Caco-2 (cell line): ENCODE measurements at regions not wholly inside any gene's neighbourhood (a gene's known extent, or its start where the extent isn't known, plus 50 kb on each side); places are given as distances from the start of the nearest gene placed in this dataset.

Experiments
- BruUV-seq: library from RNA; stranded (reverse); fragments of 400-500 nt; replicated peaks from 2 replicates; lab custom pipeline; 2021; lab: Mats Ljungman, UMichigan
- CTCF ChIA-PET: fragments of 300-600 bp; sonication (Branson Sonifier 250); formaldehyde crosslinking; loops from one replicate; lab custom pipeline; 2022; ENCODE audit warnings: antibody characterized with exemption; lab: Charles Lee
- POLR2A ChIA-PET: fragments of 300-600 bp; sonication (Branson Sonifier 250); formaldehyde crosslinking; loops from one replicate; lab custom pipeline; 2022; ENCODE audit warnings: antibody characterized with exemption; lab: Charles Lee
- DNase-seq, 2 experiments: peaks; one replicate each; pipeline versions ENCODE4 v3.0.0 to v3.0.0-alpha.2; 2020 to 2022
- H3K27me3 ChIP-seq: replicated peaks from 2 replicates; pipeline ENCODE4 v1.6.0; 2011; ENCODE audit warnings: low read length; ENCODE audit not compliant: control insufficient read depth, insufficient read depth
- H3K36me3 ChIP-seq: 2 replicates; pipeline ENCODE4 v1.5.1; 2011; ENCODE audit warnings: low read length; ENCODE audit not compliant: control insufficient read depth, insufficient read depth
- H3K4me1 ChIP-seq: fragments of 250-450 bp; sonication (Bioruptor Pico); 2 replicates; pipeline ENCODE4 v1.5.1; 2020; ENCODE audit warnings: mild to moderate bottlenecking
- H3K4me3 ChIP-seq: 2 replicates; pipeline ENCODE4 v1.5.1; 2011; ENCODE audit warnings: low read depth, mild to moderate bottlenecking, control low read depth, low read length
- H3K9me3 ChIP-seq: fragments of 250-450 bp; sonication (Bioruptor Pico); 2 replicates; pipeline ENCODE4 v1.5.1; 2020; ENCODE audit warnings: mild to moderate bottlenecking, moderate library complexity
- H3K27ac Mint-ChIP-seq: one replicate; pipeline ENCODE4 v1.8.0; 2022; ENCODE audit warnings: mixed read lengths; ENCODE audit not compliant: unreplicated experiment
- H3K27me3 Mint-ChIP-seq: one replicate; pipeline ENCODE4 v1.8.0; 2022; ENCODE audit warnings: mixed read lengths; ENCODE audit not compliant: insufficient read depth, unreplicated experiment
- H3K36me3 Mint-ChIP-seq: one replicate; pipeline ENCODE4 v1.8.0; 2022; ENCODE audit warnings: mild to moderate bottlenecking, mixed read lengths; ENCODE audit not compliant: insufficient read depth, unreplicated experiment
- H3K4me1 Mint-ChIP-seq: one replicate; pipeline ENCODE4 v1.8.0; 2022; ENCODE audit warnings: low read depth, mixed read lengths; ENCODE audit not compliant: unreplicated experiment
- H3K4me3 Mint-ChIP-seq: one replicate; pipeline ENCODE4 v1.8.0; 2022; ENCODE audit warnings: mild to moderate bottlenecking, moderate library complexity, mixed read lengths; ENCODE audit not compliant: unreplicated experiment
- H3K9me3 Mint-ChIP-seq: one replicate; pipeline ENCODE4 v1.8.0; 2022; ENCODE audit warnings: mixed read lengths; ENCODE audit not compliant: unreplicated experiment
- CTCF ChIP-seq, 2 experiments: fragments of 200-600 bp in 1 of 2; IDR thresholded peaks; 1 replicate in 1 of 2; 2 replicates in 1 of 2; pipeline versions ENCODE4 v1.5.1 to v1.8.0; 2011 to 2022; ENCODE audit warnings: antibody characterized with exemption in 1 of 2, control low read depth in 1 of 2, inconsistent platforms in 1 of 2, low read depth in 1 of 2, low read length in 1 of 2, mild to moderate bottlenecking in 1 of 2, moderate library complexity in 1 of 2; ENCODE audit not compliant: insufficient read depth in 1 of 2, severe bottlenecking in 1 of 2, unreplicated experiment in 1 of 2
- intact Hi-C: fragments of 100-400 bp; cut with micrococcal nuclease; formaldehyde crosslinking; loops from one replicate; pipeline ENCODE4 v1.10.0; 2022; ENCODE audit not compliant: unreplicated experiment

GRCh38 chr3:164848923-164849322 is 229.4 kb downstream of the SI start:
- Histone ChIP-seq H3K4me3 (no peak overlapping the region), H3K9me3 (no peaks in the 10 kb centered on the region), H3K4me1 (no peaks in the 10 kb centered on the region), H3K36me3 (no peaks in the 10 kb centered on the region), H3K27me3 (no peaks in the 10 kb centered on the region)
- Mint-ChIP-seq H3K4me3 (no peak overlapping the region), H3K4me1 (no peaks in the 10 kb centered on the region), H3K36me3 (no peaks in the 10 kb centered on the region), H3K27ac (no peak overlapping the region), H3K27me3 (no peaks in the 10 kb centered on the region), H3K9me3 (no peaks in the 10 kb centered on the region)
- no TSS peak for BruUV-seq
- CTCF ChIA-PET, result no interaction called here
- POLR2A ChIA-PET, result no interaction called here
- no peak for DNase-seq
- intact Hi-C loops, result no loop called here
- no peak for TF ChIP-seq CTCF (IDR thresholded peaks at IDR 0.05; ENCODE audit: insufficient read depth in 1 of 2, low read depth in 1 of 2, low read length in 1 of 2, severe bottlenecking in 1 of 2, unreplicated experiment in 1 of 2)

- no TSS peak for BruUV-seq
- H3K4me1 Mint-ChIP-seq, result no peaks in the 10 kb centered on the region
- H3K36me3 Mint-ChIP-seq, result no peaks in the 10 kb centered on the region
- no peaks in the 10 kb centered on the region for H3K27me3 ChIP-seq
- H3K36me3 ChIP-seq, result no peaks in the 10 kb centered on the region
- no peak for TF ChIP-seq CTCF (IDR thresholded peaks at IDR 0.05; ENCODE audit: insufficient read depth in 1 of 2, low read depth in 1 of 2, low read length in 1 of 2, severe bottlenecking in 1 of 2, unreplicated experiment in 1 of 2)
- H3K4me3 ChIP-seq, result no peak overlapping the region
- H3K4me3 Mint-ChIP-seq, result no peak overlapping the region
- no peaks in the 10 kb centered on the region for H3K9me3 ChIP-seq
- ChIA-PET POLR2A (no interaction called here), CTCF (no interaction called here)
- no peaks in the 10 kb centered on the region for H3K27me3 Mint-ChIP-seq
- H3K27ac Mint-ChIP-seq, result no peak overlapping the region
- intact Hi-C loops, result no loop called here
- H3K9me3 Mint-ChIP-seq, result no peaks in the 10 kb centered on the region
- H3K4me1 ChIP-seq, result no peaks in the 10 kb centered on the region
- DNase-seq, result no peak
These were observed 232.6 kb downstream of the SI start for GRCh38 chr3:164845739-164846138.

GRCh38 chr3:164832216-164832615 is 246.1 kb downstream of the SI start:
- no peak overlapping the region for H3K27ac Mint-ChIP-seq
- Histone ChIP-seq H3K27me3 (no peaks in the 10 kb centered on the region), H3K4me1 (no peaks in the 10 kb centered on the region), H3K4me3 (no peak overlapping the region), H3K36me3 (no peaks in the 10 kb centered on the region), H3K9me3 (no peaks in the 10 kb centered on the region)
- H3K4me3 Mint-ChIP-seq, result no peak overlapping the region
- TF ChIP-seq CTCF (IDR thresholded peaks at IDR 0.05; ENCODE audit: insufficient read depth in 1 of 2, low read depth in 1 of 2, low read length in 1 of 2, severe bottlenecking in 1 of 2, unreplicated experiment in 1 of 2), result no peak
- no peaks in the 10 kb centered on the region for H3K9me3 Mint-ChIP-seq
- ChIA-PET POLR2A (no interaction called here), CTCF (no interaction called here)
- no peaks in the 10 kb centered on the region for H3K36me3 Mint-ChIP-seq
- intact Hi-C loops, result no loop called here
- H3K4me1 Mint-ChIP-seq, result no peaks in the 10 kb centered on the region
- BruUV-seq, result no TSS peak
- DNase-seq, result no peak
- no peaks in the 10 kb centered on the region for H3K27me3 Mint-ChIP-seq
